Adrenal gland (tissue), 5 donors: ENCODE measurements at regions not wholly inside any gene's neighbourhood (a gene's known extent, or its start where the extent isn't known, plus 50 kb on each side); places are given as distances from the start of the nearest gene placed in this dataset.

Experiments used
- CTCF ChIP-seq, 6 experiments: fragments of 450-650 bp in 4 of 6; fragments of 200-600 bp in 2 of 6; sonication (generic) in 1 of 6; IDR thresholded peaks; 1 replicate in 5 of 6; 2 replicates in 1 of 6; pipeline versions ENCODE4 v1.5.1 to v1.8.0; 2016 to 2021; ENCODE audit warnings: antibody characterized with exemption in 6 of 6, mild to moderate bottlenecking in 2 of 6, moderate library complexity in 1 of 6
- POLR2A ChIP-seq, 2 donors: fragments of 450-650 bp; IDR thresholded peaks; one replicate each; pipeline ENCODE4 v1.6.1; 2017; ENCODE audit warnings: antibody characterized with exemption in 2 of 2, mild to moderate bottlenecking in 2 of 2, moderate library complexity in 1 of 2
- donor health status: DM: no; HTN: no; CAD: no.

- no peak for TF ChIP-seq CTCF (IDR thresholded peaks at IDR 0.05)
- no peak for TF ChIP-seq POLR2A (IDR thresholded peaks at IDR 0.05)
These were observed 166.0 kb downstream of the FSCB start for GRCh38 chr14:44341116-44341515.
